ENCODE measurements at regions not wholly inside any gene's neighbourhood (a gene's known extent, or its start where the extent isn't known, plus 50 kb on each side); places are given as distances from the start of the nearest gene placed in this dataset.

- Histone ChIP-seq H3K36me3 (no peaks in the 10 kb centered on the region), H3K4me3 (no peak overlapping the region), H3K9me3 (no peaks in the 10 kb centered on the region), H3K27ac (no peak overlapping the region), H3K27me3 (no peaks in the 10 kb centered on the region), H3K4me1 (peaks cover 0 to 3% (median 0%) of the 10 kb centered on the region in 4 donors)
- intact Hi-C loops (cut with DNase I; ENCODE audit: low total_unique reads) (no loop called here), in situ Hi-C loops (cut with MboI; ENCODE audit: low pct_ligation_motif_present in 1 of 4, low pct_unique_long_range_greater_than_20kb in 1 of 4, low sequenced_read_pairs in 3 of 4) (no loop called here)
- TF ChIP-seq EP300 (IDR thresholded peaks at IDR 0.05; ENCODE audit: low read depth), result no peak
- TF ChIP-seq POLR2A (IDR thresholded peaks at IDR 0.05), result no peak
- TF ChIP-seq CTCF (IDR thresholded peaks at IDR 0.05), result no peak
- TF ChIP-seq POLR2AphosphoS5 (IDR thresholded peaks at IDR 0.05), result no peak
- no peak for DNase-seq
Measured at GRCh38 chr9:82109626-82110025, 121.1 kb downstream of the SPATA31D1 start.

GRCh38 chr9:82110881-82111280, 122.3 kb downstream of the SPATA31D1 start:
- WGBS, 2 donors (ENCODE audit: low coverage in 1 of 2), result 98 to 100% methylated on average over 2 to 3 of the region's 3 CpGs
- DNase-seq, result no peak
- in situ Hi-C loops (cut with MboI; ENCODE audit: low pct_ligation_motif_present in 1 of 4, low pct_unique_long_range_greater_than_20kb in 1 of 4, low sequenced_read_pairs in 3 of 4) (no loop called here), intact Hi-C loops (cut with DNase I; ENCODE audit: low total_unique reads) (no loop called here)
- Histone ChIP-seq H3K27me3 (no peaks in the 10 kb centered on the region), H3K36me3 (no peaks in the 10 kb centered on the region), H3K27ac (no peak overlapping the region), H3K4me3 (no peak overlapping the region), H3K4me1 (peaks cover 0 to 3% (median 0%) of the 10 kb centered on the region in 4 donors), H3K9me3 (no peaks in the 10 kb centered on the region)
- no peak for TF ChIP-seq CTCF (IDR thresholded peaks at IDR 0.05)
- no peak for TF ChIP-seq POLR2A (IDR thresholded peaks at IDR 0.05)
- TF ChIP-seq EP300 (IDR thresholded peaks at IDR 0.05; ENCODE audit: low read depth), result no peak
- no peak for TF ChIP-seq POLR2AphosphoS5 (IDR thresholded peaks at IDR 0.05)

GRCh38 chr9:82115331-82115730, 126.8 kb downstream of the SPATA31D1 start:
- no peaks in the 10 kb centered on the region for H3K4me1 ChIP-seq
- H3K9me3 ChIP-seq, result no peaks in the 10 kb centered on the region
- DNase-seq, result no peak
- no peaks in the 10 kb centered on the region for H3K27me3 ChIP-seq
- H3K36me3 ChIP-seq, result no peaks in the 10 kb centered on the region
- no peak overlapping the region for H3K27ac ChIP-seq
- intact Hi-C loops (cut with DNase I; ENCODE audit: low total_unique reads), result no loop called here
- WGBS, 2 donors (ENCODE audit: low coverage in 1 of 2), result 75 to 78% methylated on average over 1 of the region's 1 CpG
- in situ Hi-C loops (cut with MboI; ENCODE audit: low pct_ligation_motif_present in 1 of 4, low pct_unique_long_range_greater_than_20kb in 1 of 4, low sequenced_read_pairs in 3 of 4), result no loop called here
- no peak overlapping the region for H3K4me3 ChIP-seq
- TF ChIP-seq EP300 (IDR thresholded peaks at IDR 0.05; ENCODE audit: low read depth) (no peak), CTCF (IDR thresholded peaks at IDR 0.05) (no peak), POLR2A (IDR thresholded peaks at IDR 0.05) (no peak), POLR2AphosphoS5 (IDR thresholded peaks at IDR 0.05) (no peak)

- WGBS, 2 donors (ENCODE audit: low coverage in 1 of 2), result 93 to 100% methylated on average over 2 to 4 of the region's 4 CpGs
- Histone ChIP-seq H3K27ac (no peak overlapping the region), H3K36me3 (no peaks in the 10 kb centered on the region), H3K4me3 (no peak overlapping the region), H3K27me3 (no peaks in the 10 kb centered on the region), H3K9me3 (no peaks in the 10 kb centered on the region), H3K4me1 (no peaks in the 10 kb centered on the region)
- intact Hi-C loops (cut with DNase I; ENCODE audit: low total_unique reads) (no loop called here), in situ Hi-C loops (cut with MboI; ENCODE audit: low pct_ligation_motif_present in 1 of 4, low pct_unique_long_range_greater_than_20kb in 1 of 4, low sequenced_read_pairs in 3 of 4) (no loop called here)
- DNase-seq, result no peak
- TF ChIP-seq POLR2A (IDR thresholded peaks at IDR 0.05) (no peak), CTCF (IDR thresholded peaks at IDR 0.05) (no peak), POLR2AphosphoS5 (IDR thresholded peaks at IDR 0.05) (no peak), EP300 (IDR thresholded peaks at IDR 0.05; ENCODE audit: low read depth) (no peak)
Measured at GRCh38 chr9:82115900-82116299, 127.3 kb downstream of the SPATA31D1 start.

Data from transverse colon (tissue), 4 donors.